ENCODE measurements at regions not wholly inside any gene's neighbourhood (a gene's known extent, or its start where the extent isn't known, plus 50 kb on each side); places are given as distances from the start of the nearest gene placed in this dataset.

- TF ChIP-seq CREB1 (IDR thresholded peaks at IDR 0.05; ENCODE audit: low read depth): no peak
- no peak for TF ChIP-seq TEAD4 (IDR thresholded peaks at IDR 0.05)
- TF ChIP-seq, protein P1, sequence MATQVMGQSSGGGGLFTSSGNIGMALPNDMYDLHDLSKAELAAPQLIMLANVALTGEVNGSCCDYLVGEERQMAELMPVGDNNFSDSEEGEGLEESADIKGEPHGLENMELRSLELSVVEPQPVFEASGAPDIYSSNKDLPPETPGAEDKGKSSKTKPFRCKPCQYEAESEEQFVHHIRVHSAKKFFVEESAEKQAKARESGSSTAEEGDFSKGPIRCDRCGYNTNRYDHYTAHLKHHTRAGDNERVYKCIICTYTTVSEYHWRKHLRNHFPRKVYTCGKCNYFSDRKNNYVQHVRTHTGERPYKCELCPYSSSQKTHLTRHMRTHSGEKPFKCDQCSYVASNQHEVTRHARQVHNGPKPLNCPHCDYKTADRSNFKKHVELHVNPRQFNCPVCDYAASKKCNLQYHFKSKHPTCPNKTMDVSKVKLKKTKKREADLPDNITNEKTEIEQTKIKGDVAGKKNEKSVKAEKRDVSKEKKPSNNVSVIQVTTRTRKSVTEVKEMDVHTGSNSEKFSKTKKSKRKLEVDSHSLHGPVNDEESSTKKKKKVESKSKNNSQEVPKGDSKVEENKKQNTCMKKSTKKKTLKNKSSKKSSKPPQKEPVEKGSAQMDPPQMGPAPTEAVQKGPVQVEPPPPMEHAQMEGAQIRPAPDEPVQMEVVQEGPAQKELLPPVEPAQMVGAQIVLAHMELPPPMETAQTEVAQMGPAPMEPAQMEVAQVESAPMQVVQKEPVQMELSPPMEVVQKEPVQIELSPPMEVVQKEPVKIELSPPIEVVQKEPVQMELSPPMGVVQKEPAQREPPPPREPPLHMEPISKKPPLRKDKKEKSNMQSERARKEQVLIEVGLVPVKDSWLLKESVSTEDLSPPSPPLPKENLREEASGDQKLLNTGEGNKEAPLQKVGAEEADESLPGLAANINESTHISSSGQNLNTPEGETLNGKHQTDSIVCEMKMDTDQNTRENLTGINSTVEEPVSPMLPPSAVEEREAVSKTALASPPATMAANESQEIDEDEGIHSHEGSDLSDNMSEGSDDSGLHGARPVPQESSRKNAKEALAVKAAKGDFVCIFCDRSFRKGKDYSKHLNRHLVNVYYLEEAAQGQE (IDR thresholded peaks at IDR 0.05; ENCODE audit: low read depth): no peak
- TF ChIP-seq TAF1 (IDR thresholded peaks at IDR 0.05; ENCODE audit: low read depth): no peak
- TF ChIP-seq RAD21 (IDR thresholded peaks at IDR 0.05; ENCODE audit: low read depth): no peak
- no peak for TF ChIP-seq TCF12 (IDR thresholded peaks at IDR 0.05; ENCODE audit: low read depth)
- no peak for TF ChIP-seq YY1 (IDR thresholded peaks at IDR 0.05; ENCODE audit: low read depth)
- no peak for TF ChIP-seq CEBPB (IDR thresholded peaks at IDR 0.05)
- TF ChIP-seq FOXM1 (IDR thresholded peaks at IDR 0.05; ENCODE audit: borderline replicate concordance, low read depth): no peak
- TF ChIP-seq EGR1 (IDR thresholded peaks at IDR 0.05): no peak
- TF ChIP-seq NFIC (IDR thresholded peaks at IDR 0.05): no peak
- no peak for TF ChIP-seq USF1 (IDR thresholded peaks at IDR 0.05)
- TF ChIP-seq, protein P2, sequence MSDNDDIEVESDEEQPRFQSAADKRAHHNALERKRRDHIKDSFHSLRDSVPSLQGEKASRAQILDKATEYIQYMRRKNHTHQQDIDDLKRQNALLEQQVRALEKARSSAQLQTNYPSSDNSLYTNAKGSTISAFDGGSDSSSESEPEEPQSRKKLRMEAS (IDR thresholded peaks at IDR 0.05): no peak
- no peak for TF ChIP-seq ZBTB7A (IDR thresholded peaks at IDR 0.05; ENCODE audit: low read depth)
- no peak for TF ChIP-seq EP300 (IDR thresholded peaks at IDR 0.05; ENCODE audit: borderline replicate concordance)
These were observed 238.2 kb upstream of the GPR149 start for GRCh38 chr3:154668187-154668586.

- TF ChIP-seq RAD21 (IDR thresholded peaks at IDR 0.05; ENCODE audit: low read depth) (no peak), CREB1 (IDR thresholded peaks at IDR 0.05; ENCODE audit: low read depth) (no peak), EGR1 (IDR thresholded peaks at IDR 0.05) (no peak), CEBPB (IDR thresholded peaks at IDR 0.05) (no peak), TCF12 (IDR thresholded peaks at IDR 0.05; ENCODE audit: low read depth) (no peak), YY1 (IDR thresholded peaks at IDR 0.05; ENCODE audit: low read depth) (no peak), FOXM1 (IDR thresholded peaks at IDR 0.05; ENCODE audit: borderline replicate concordance, low read depth) (no peak), TEAD4 (IDR thresholded peaks at IDR 0.05) (no peak), ZBTB7A (IDR thresholded peaks at IDR 0.05; ENCODE audit: low read depth) (no peak), NFIC (IDR thresholded peaks at IDR 0.05) (no peak), TAF1 (IDR thresholded peaks at IDR 0.05; ENCODE audit: low read depth) (no peak), EP300 (IDR thresholded peaks at IDR 0.05; ENCODE audit: borderline replicate concordance) (no peak)
- TF ChIP-seq, protein P2 (IDR thresholded peaks at IDR 0.05): no peak
These were observed 236.6 kb upstream of the GPR149 start for GRCh38 chr3:154666542-154666941.

- TF ChIP-seq YY1 (IDR thresholded peaks at IDR 0.05; ENCODE audit: low read depth) (no peak), TAF1 (IDR thresholded peaks at IDR 0.05; ENCODE audit: low read depth) (no peak), NFIC (IDR thresholded peaks at IDR 0.05) (no peak), CEBPB (IDR thresholded peaks at IDR 0.05) (no peak), RAD21 (IDR thresholded peaks at IDR 0.05; ENCODE audit: low read depth) (no peak), CREB1 (IDR thresholded peaks at IDR 0.05; ENCODE audit: low read depth) (no peak), TCF12 (IDR thresholded peaks at IDR 0.05; ENCODE audit: low read depth) (no peak), FOXM1 (IDR thresholded peaks at IDR 0.05; ENCODE audit: borderline replicate concordance, low read depth) (no peak), EGR1 (IDR thresholded peaks at IDR 0.05) (no peak)
These were observed 234.7 kb upstream of the GPR149 start for GRCh38 chr3:154664714-154665113.

- TF ChIP-seq, protein P1 (IDR thresholded peaks at IDR 0.05; ENCODE audit: low read depth): no peak
- TF ChIP-seq EP300 (IDR thresholded peaks at IDR 0.05; ENCODE audit: borderline replicate concordance): no peak
- no peak for TF ChIP-seq USF1 (IDR thresholded peaks at IDR 0.05)
- TF ChIP-seq YY1 (IDR thresholded peaks at IDR 0.05; ENCODE audit: low read depth): no peak
- TF ChIP-seq TCF12 (IDR thresholded peaks at IDR 0.05; ENCODE audit: low read depth): no peak
These were observed 232.9 kb upstream of the GPR149 start for GRCh38 chr3:154662851-154663250.

DNA sequence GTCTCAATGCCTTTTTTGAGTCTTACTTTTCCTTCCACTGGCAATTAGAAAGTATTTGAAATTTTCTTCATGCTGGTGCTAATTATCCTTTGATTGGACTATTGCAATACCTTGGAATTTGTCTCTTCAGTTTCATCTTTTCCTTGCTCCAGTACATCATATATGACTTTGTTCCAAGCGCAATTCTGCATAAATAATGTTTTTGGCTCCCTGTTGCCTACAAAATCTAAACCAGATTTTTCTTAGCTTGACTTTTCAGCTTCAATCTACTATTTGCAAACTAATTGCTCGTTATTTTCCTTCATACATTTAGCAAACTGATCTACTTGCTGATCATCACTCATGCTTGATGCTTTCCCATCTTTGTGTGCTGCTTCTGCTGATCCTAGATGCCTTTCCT lies 230.8 kb upstream of the GPR149 start:
- no peak for TF ChIP-seq RAD21 (IDR thresholded peaks at IDR 0.05; ENCODE audit: low read depth)
- no peak for TF ChIP-seq EP300 (IDR thresholded peaks at IDR 0.05; ENCODE audit: borderline replicate concordance)
- no peak for TF ChIP-seq FOXM1 (IDR thresholded peaks at IDR 0.05; ENCODE audit: borderline replicate concordance, low read depth)
- no peak for TF ChIP-seq CEBPB (IDR thresholded peaks at IDR 0.05)
- no peak for TF ChIP-seq TCF12 (IDR thresholded peaks at IDR 0.05; ENCODE audit: low read depth)
- no peak for TF ChIP-seq ZBTB7A (IDR thresholded peaks at IDR 0.05; ENCODE audit: low read depth)
- TF ChIP-seq TAF1 (IDR thresholded peaks at IDR 0.05; ENCODE audit: low read depth): no peak
- TF ChIP-seq, protein P1 (IDR thresholded peaks at IDR 0.05; ENCODE audit: low read depth): no peak
- no peak for TF ChIP-seq USF1 (IDR thresholded peaks at IDR 0.05)
- no peak for TF ChIP-seq TEAD4 (IDR thresholded peaks at IDR 0.05)
- TF ChIP-seq CREB1 (IDR thresholded peaks at IDR 0.05; ENCODE audit: low read depth): no peak
- TF ChIP-seq NFIC (IDR thresholded peaks at IDR 0.05): no peak
- TF ChIP-seq, protein P2 (IDR thresholded peaks at IDR 0.05): no peak
- TF ChIP-seq YY1 (IDR thresholded peaks at IDR 0.05; ENCODE audit: low read depth): no peak
- TF ChIP-seq EGR1 (IDR thresholded peaks at IDR 0.05): no peak
